Fibroblast of lung (primary cell): ENCODE measurements at regions not wholly inside any gene's neighbourhood (a gene's known extent, or its start where the extent isn't known, plus 50 kb on each side); places are given as distances from the start of the nearest gene placed in this dataset.
A peak's percentile ranks its signal among the peaks of the same experiment; 100 is the strongest.

Experiments used
- DNase-seq, 2 donors: peaks; one replicate each; pipeline versions ENCODE4 v3.0.0 to v3.0.0-alpha.2; 2010; ENCODE audit warnings: low read depth in 2 of 2
- H2AFZ ChIP-seq: 2 replicates; pipeline ENCODE4 v1.5.1; 2012; ENCODE audit warnings: low read length, control low read depth, inconsistent platforms
- H3K27ac ChIP-seq: 2 replicates; pipeline ENCODE4 v1.5.1; 2011; ENCODE audit warnings: low read length, control low read depth; ENCODE audit not compliant: insufficient read depth
- H3K27me3 ChIP-seq: 2 replicates; pipeline ENCODE4 v1.5.1; 2011; ENCODE audit warnings: mild to moderate bottlenecking, low read length; ENCODE audit not compliant: control insufficient read depth, insufficient read depth
- H3K36me3 ChIP-seq: 2 replicates; pipeline ENCODE4 v1.5.1; 2011; ENCODE audit warnings: low read length; ENCODE audit not compliant: control insufficient read depth, insufficient read depth
- H3K4me1 ChIP-seq: 2 replicates; pipeline ENCODE4 v1.5.1; 2011; ENCODE audit warnings: low read length; ENCODE audit not compliant: control insufficient read depth, insufficient read depth; ENCODE audit errors: extremely low read depth
- H3K4me2 ChIP-seq: 2 replicates; pipeline ENCODE4 v1.5.1; 2011; ENCODE audit warnings: low read length, control low read depth; ENCODE audit not compliant: insufficient read depth; ENCODE audit errors: extremely low read depth
- H3K4me3 ChIP-seq, 4 experiments: fragments of 200-600 bp in 1 of 4; sonication (generic) in 1 of 4; replicated peaks in 1 of 4; 2 replicates each; pipeline ENCODE4 v1.5.1; 2011 to 2016; ENCODE audit warnings: low read length in 4 of 4, low read depth in 3 of 4, mild to moderate bottlenecking in 3 of 4, control low read depth in 2 of 4, inconsistent platforms in 1 of 4, mixed read lengths in 1 of 4; ENCODE audit not compliant: insufficient read depth in 1 of 4; ENCODE audit errors: control extremely low read depth in 1 of 4
- H3K79me2 ChIP-seq: 2 replicates; pipeline ENCODE4 v1.5.1; 2012; ENCODE audit warnings: mild to moderate bottlenecking, low read length, inconsistent platforms; ENCODE audit not compliant: control insufficient read depth, insufficient read depth
- H3K9ac ChIP-seq: 2 replicates; pipeline ENCODE4 v1.5.1; 2011; ENCODE audit warnings: mild to moderate bottlenecking, low read length, control low read depth; ENCODE audit not compliant: insufficient read depth
- H3K9me3 ChIP-seq: 2 replicates; pipeline ENCODE4 v1.5.1; 2012; ENCODE audit warnings: low read depth, low read length; ENCODE audit not compliant: control insufficient read depth, insufficient read depth
- H4K20me1 ChIP-seq: 2 replicates; pipeline ENCODE4 v1.5.1; 2011; ENCODE audit warnings: low read length; ENCODE audit not compliant: control insufficient read depth, insufficient read depth; ENCODE audit errors: extremely low read depth
- CTCF ChIP-seq, 2 donors: IDR thresholded peaks in 1 of 2; conservative IDR thresholded peaks in 1 of 2; 1 replicate in 1 of 2; 2 replicates in 1 of 2; pipeline ENCODE4 v1.5.1; 2011 to 2012; ENCODE audit warnings: low read length in 2 of 2, control low read depth in 1 of 2, inconsistent platforms in 1 of 2, low read depth in 1 of 2, mild to moderate bottlenecking in 1 of 2
- EZH2 ChIP-seq: IDR thresholded peaks from 2 replicates; pipeline ENCODE4 v1.5.1; 2012; ENCODE audit warnings: low read length, control low read depth, mild to moderate bottlenecking; ENCODE audit errors: missing control alignments

GRCh38 chr1:78760858-78761257 is 111.2 kb downstream of the IFI44 start:
- H3K27ac ChIP-seq = no peak overlapping the region
- H3K36me3 ChIP-seq = no peaks in the 10 kb centered on the region
- H4K20me1 ChIP-seq = no peaks in the 10 kb centered on the region
- H3K27me3 ChIP-seq = no peaks in the 10 kb centered on the region
- H3K9me3 ChIP-seq = no peaks in the 10 kb centered on the region
- H2AFZ ChIP-seq = no peak overlapping the region
- H3K9ac ChIP-seq = no peak overlapping the region
- H3K79me2 ChIP-seq = no peaks in the 10 kb centered on the region
- no peak overlapping the region for H3K4me2 ChIP-seq
- H3K4me1 ChIP-seq = no peaks in the 10 kb centered on the region
- TF ChIP-seq EZH2 = no peak
- TF ChIP-seq CTCF (conservative IDR thresholded peaks at IDR 0.05 in 1 of 2, IDR thresholded peaks at IDR 0.05 in 1 of 2; ENCODE audit: low read depth in 1 of 2, low read length in 2 of 2) = no peak
- H3K4me3 ChIP-seq = no peak overlapping the region
- peak in 1 of 2 donors; percentile 52 for DNase-seq

GRCh38 chr1:78762113-78762512 is 112.5 kb downstream of the IFI44 start:
- no peak overlapping the region for H2AFZ ChIP-seq
- H3K36me3 ChIP-seq = no peaks in the 10 kb centered on the region
- H3K9me3 ChIP-seq = no peaks in the 10 kb centered on the region
- no peaks in the 10 kb centered on the region for H3K27me3 ChIP-seq
- no peak overlapping the region for H3K27ac ChIP-seq
- H3K4me1 ChIP-seq = no peaks in the 10 kb centered on the region
- H3K79me2 ChIP-seq = no peaks in the 10 kb centered on the region
- no peak for DNase-seq
- no peak for TF ChIP-seq EZH2
- no peak overlapping the region for H3K4me2 ChIP-seq
- H3K4me3 ChIP-seq = no peak overlapping the region
- no peaks in the 10 kb centered on the region for H4K20me1 ChIP-seq
- no peak overlapping the region for H3K9ac ChIP-seq

DNA sequence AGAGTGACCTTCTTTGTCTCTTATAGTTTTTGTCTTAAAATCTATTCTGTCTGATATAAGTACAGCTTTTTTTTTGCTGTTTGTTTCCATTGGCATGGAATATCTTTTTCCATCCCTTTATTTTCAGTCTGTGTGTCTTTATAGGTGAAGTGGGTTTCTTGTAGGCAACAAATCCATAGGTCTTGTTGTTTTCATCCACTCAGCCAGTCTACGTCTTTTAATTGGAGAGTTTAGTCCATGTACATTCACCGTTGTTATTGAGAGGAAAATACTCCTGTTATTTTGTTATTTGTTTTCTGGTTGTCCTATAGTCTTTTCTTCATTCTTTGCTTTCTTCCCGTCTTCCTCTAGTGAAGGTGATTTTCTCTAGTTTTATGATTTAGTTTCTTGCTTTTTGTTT is 115.9 kb downstream of the IFI44 start:
- DNase-seq = no peak
- no peaks in the 10 kb centered on the region for H3K36me3 ChIP-seq
- H3K4me2 ChIP-seq = no peak overlapping the region
- no peak overlapping the region for H3K27ac ChIP-seq
- H4K20me1 ChIP-seq = no peaks in the 10 kb centered on the region
- no peak overlapping the region for H3K9ac ChIP-seq
- TF ChIP-seq CTCF (conservative IDR thresholded peaks at IDR 0.05 in 1 of 2, IDR thresholded peaks at IDR 0.05 in 1 of 2; ENCODE audit: low read depth in 1 of 2, low read length in 2 of 2) = no peak
- TF ChIP-seq EZH2 = no peak
- H3K4me3 ChIP-seq = no peak overlapping the region
- H3K9me3 ChIP-seq = no peaks in the 10 kb centered on the region
- H2AFZ ChIP-seq = no peak overlapping the region
- no peaks in the 10 kb centered on the region for H3K4me1 ChIP-seq
- no peaks in the 10 kb centered on the region for H3K79me2 ChIP-seq
- H3K27me3 ChIP-seq = no peaks in the 10 kb centered on the region
